ENCODE measurements at regions not wholly inside any gene's neighbourhood (a gene's known extent, or its start where the extent isn't known, plus 50 kb on each side); places are given as distances from the start of the nearest gene placed in this dataset.

- TF ChIP-seq POLR2A (IDR thresholded peaks at IDR 0.05) (no peak), CTCF (IDR thresholded peaks at IDR 0.05) (no peak)
These were observed 359.3 kb upstream of the TNP1 start for GRCh38 chr2:217219164-217219520.

All from testis (tissue), 2 donors.